ENCODE measurements at regions not wholly inside any gene's neighbourhood (a gene's known extent, or its start where the extent isn't known, plus 50 kb on each side); places are given as distances from the start of the nearest gene placed in this dataset.

DNA sequence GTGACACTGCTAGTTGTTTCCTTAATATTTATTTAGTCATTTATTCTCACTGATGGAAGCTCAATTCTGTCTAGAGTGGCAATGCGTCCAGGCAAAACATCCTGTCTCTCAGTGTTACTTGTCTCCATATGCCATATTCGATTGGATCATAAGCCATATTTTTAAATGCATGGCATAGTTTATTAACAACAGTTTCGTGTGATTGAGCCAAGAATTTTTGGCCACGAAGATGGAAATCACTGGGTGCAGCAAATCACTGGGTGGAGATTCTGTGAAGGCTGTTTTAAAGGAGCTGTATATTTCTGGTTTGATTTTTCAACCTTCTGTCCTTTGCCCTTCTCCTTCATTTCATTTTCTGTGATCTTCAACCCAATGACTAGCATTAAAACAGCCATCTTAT, 205.2 kb downstream of the JRKL start:
- TF ChIP-seq EZH2 (IDR thresholded peaks at IDR 0.05; ENCODE audit: borderline replicate concordance, low read depth, low read length, severe bottlenecking) (no peak), POLR2A (IDR thresholded peaks at IDR 0.05; ENCODE audit: low read depth, low read length) (no peak), POLR2AphosphoS5 (IDR thresholded peaks at IDR 0.05; ENCODE audit: insufficient read depth, low read depth, low read length) (no peak), MYC (IDR thresholded peaks at IDR 0.05; ENCODE audit: low read depth, low read length) (no peak)
- TF ChIP-seq, protein P1, sequence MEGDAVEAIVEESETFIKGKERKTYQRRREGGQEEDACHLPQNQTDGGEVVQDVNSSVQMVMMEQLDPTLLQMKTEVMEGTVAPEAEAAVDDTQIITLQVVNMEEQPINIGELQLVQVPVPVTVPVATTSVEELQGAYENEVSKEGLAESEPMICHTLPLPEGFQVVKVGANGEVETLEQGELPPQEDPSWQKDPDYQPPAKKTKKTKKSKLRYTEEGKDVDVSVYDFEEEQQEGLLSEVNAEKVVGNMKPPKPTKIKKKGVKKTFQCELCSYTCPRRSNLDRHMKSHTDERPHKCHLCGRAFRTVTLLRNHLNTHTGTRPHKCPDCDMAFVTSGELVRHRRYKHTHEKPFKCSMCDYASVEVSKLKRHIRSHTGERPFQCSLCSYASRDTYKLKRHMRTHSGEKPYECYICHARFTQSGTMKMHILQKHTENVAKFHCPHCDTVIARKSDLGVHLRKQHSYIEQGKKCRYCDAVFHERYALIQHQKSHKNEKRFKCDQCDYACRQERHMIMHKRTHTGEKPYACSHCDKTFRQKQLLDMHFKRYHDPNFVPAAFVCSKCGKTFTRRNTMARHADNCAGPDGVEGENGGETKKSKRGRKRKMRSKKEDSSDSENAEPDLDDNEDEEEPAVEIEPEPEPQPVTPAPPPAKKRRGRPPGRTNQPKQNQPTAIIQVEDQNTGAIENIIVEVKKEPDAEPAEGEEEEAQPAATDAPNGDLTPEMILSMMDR (IDR thresholded peaks at IDR 0.05; ENCODE audit: extremely low read depth in 1 of 2, insufficient read depth in 1 of 2, low read depth in 1 of 2, low read length in 2 of 2), result no peak
- TF ChIP-seq, protein P2, sequence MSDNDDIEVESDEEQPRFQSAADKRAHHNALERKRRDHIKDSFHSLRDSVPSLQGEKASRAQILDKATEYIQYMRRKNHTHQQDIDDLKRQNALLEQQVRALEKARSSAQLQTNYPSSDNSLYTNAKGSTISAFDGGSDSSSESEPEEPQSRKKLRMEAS (IDR thresholded peaks at IDR 0.05; ENCODE audit: insufficient read depth, insufficient read length), result no peak

All from endothelial cell of umbilical vein (primary cell).